HFFc6 (cell line): ENCODE measurements at regions not wholly inside any gene's neighbourhood (a gene's known extent, or its start where the extent isn't known, plus 50 kb on each side); places are given as distances from the start of the nearest gene placed in this dataset.

Experiments
- DNase-seq: peaks from one replicate; pipeline ENCODE4 v3.0.0-alpha.2; 2018
- H3K27ac Mint-ChIP-seq: 2 replicates; pipeline ENCODE4 v1.8.0; 2020; ENCODE audit warnings: mild to moderate bottlenecking, mixed read lengths
- H3K27me3 Mint-ChIP-seq: 2 replicates; pipeline ENCODE4 v1.8.0; 2021; ENCODE audit warnings: mild to moderate bottlenecking, moderate library complexity, mixed read lengths; ENCODE audit not compliant: insufficient read depth
- H3K36me3 Mint-ChIP-seq: 2 replicates; pipeline ENCODE4 v1.8.0; 2021; ENCODE audit warnings: low read depth, mixed read lengths
- H3K4me1 Mint-ChIP-seq: 2 replicates; pipeline ENCODE4 v1.8.0; 2020; ENCODE audit warnings: low read depth, mixed read lengths
- H3K4me3 Mint-ChIP-seq: 2 replicates; pipeline ENCODE4 v1.8.0; 2020; ENCODE audit warnings: mild to moderate bottlenecking, moderate library complexity, mixed read lengths
- H3K9me3 Mint-ChIP-seq: 2 replicates; pipeline ENCODE4 v1.8.0; 2020; ENCODE audit warnings: mild to moderate bottlenecking, mixed read lengths
- CTCF ChIP-seq: fragments of 200-600 bp; sonication (generic); IDR thresholded peaks from 2 replicates; pipeline ENCODE4 v1.5.0; 2021; ENCODE audit warnings: antibody characterized with exemption, mild to moderate bottlenecking

DNA sequence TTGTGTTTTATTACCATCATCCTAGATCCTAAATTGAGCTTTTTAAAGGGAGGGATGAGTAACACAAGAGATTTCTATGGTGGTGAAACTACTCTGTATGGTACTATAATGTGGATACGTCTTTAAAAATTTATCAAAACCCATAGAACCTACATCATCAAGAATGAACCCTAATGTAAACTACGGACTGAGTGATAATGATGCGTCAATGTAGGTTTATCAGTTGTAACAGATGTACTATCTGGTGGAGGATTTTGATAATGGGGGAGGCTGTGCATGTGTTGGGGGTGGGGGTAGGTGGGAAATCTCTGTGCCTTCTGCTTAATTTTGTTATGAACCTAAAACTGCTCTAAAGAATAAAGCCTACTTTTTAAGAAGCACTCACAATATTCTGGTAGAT lies 724.1 kb upstream of the SOX9 start:
- no peaks in the 10 kb centered on the region for H3K27me3 Mint-ChIP-seq
- no peak overlapping the region for H3K4me3 Mint-ChIP-seq
- H3K27ac Mint-ChIP-seq, result no peak overlapping the region
- no peak for DNase-seq
- no peaks in the 10 kb centered on the region for H3K36me3 Mint-ChIP-seq
- peaks cover 13% of the 10 kb centered on the region for H3K4me1 Mint-ChIP-seq
- no peaks in the 10 kb centered on the region for H3K9me3 Mint-ChIP-seq
- no peak for TF ChIP-seq CTCF

GRCh38 chr17:71398025-71398424 lies 722.8 kb upstream of the SOX9 start:
- H3K36me3 Mint-ChIP-seq, result no peaks in the 10 kb centered on the region

GRCh38 chr17:71398800-71399219 lies 722.0 kb upstream of the SOX9 start:
- no peak for DNase-seq
- peaks cover 10% of the 10 kb centered on the region for H3K4me1 Mint-ChIP-seq
- TF ChIP-seq CTCF, result no peak
- H3K27me3 Mint-ChIP-seq, result no peaks in the 10 kb centered on the region; the same call in 1 of the 2 replicates
- no peaks in the 10 kb centered on the region for H3K9me3 Mint-ChIP-seq
- H3K4me3 Mint-ChIP-seq, result no peak overlapping the region
- no peak overlapping the region for H3K27ac Mint-ChIP-seq
- H3K36me3 Mint-ChIP-seq, result no peaks in the 10 kb centered on the region

More at GRCh38 chr17:71398025-71398424, 722.8 kb upstream of the SOX9 start:
- Mint-ChIP-seq H3K9me3 (no peaks in the 10 kb centered on the region), H3K27me3 (no peaks in the 10 kb centered on the region), H3K4me3 (no peak overlapping the region), H3K27ac (no peak overlapping the region), H3K4me1 (peaks cover 15% of the 10 kb centered on the region)
- TF ChIP-seq CTCF, result no peak
- no peak for DNase-seq

DNA sequence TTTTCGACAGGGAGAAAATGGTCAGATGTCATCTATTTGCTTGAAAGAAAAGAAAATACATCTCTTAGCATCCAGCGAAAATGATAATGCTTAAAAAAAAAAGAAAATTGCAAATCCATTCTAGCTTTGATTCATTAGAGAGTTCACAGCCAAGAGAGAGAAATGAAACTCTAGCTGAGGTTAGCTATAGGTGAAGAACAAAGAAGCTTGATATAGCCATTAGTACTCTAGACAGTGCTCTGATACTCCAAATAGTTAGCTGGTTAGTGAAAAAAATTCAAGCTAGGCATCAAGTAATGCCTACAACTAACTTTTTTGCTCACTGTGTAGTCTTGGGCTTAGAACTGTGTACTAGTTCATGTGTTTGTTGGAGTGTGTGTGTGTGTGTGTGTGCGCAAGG lies 721.6 kb upstream of the SOX9 start:
- Mint-ChIP-seq H3K9me3 (no peaks in the 10 kb centered on the region), H3K27ac (no peak overlapping the region), H3K4me1 (peaks cover 10% of the 10 kb centered on the region), H3K4me3 (no peak overlapping the region), H3K27me3 (no peaks in the 10 kb centered on the region; the same call in 1 of the 2 replicates), H3K36me3 (no peaks in the 10 kb centered on the region)
- DNase-seq, result no peak
- no peak for TF ChIP-seq CTCF

GRCh38 chr17:71399649-71400048 lies 721.2 kb upstream of the SOX9 start:
- Mint-ChIP-seq H3K36me3 (no peaks in the 10 kb centered on the region), H3K27ac (no peak overlapping the region), H3K4me1 (peaks cover 10% of the 10 kb centered on the region), H3K4me3 (no peak overlapping the region), H3K9me3 (no peaks in the 10 kb centered on the region), H3K27me3 (no peaks in the 10 kb centered on the region; the same call in 1 of the 2 replicates)
- TF ChIP-seq CTCF, result no peak
- no peak for DNase-seq

DNA sequence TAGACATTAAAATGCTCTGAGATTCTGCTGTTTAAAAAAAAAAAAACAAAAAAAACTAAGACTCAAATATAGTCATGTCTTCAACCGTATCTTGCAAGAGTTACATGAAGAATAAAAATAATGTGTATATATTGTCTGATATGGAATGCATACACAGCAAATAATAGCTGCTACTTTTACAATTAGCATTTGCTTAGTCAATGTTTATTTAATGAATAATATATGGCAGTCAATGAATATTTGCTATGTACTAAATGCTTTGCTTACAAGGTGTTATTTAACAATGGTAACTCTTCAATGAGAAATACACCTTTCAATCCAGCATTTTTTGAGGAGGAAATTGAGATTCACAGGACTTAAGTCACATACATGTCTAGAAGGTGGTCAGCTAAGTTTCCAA lies 718.8 kb upstream of the SOX9 start:
- H3K9me3 Mint-ChIP-seq, result no peaks in the 10 kb centered on the region
- H3K27ac Mint-ChIP-seq, result no peak overlapping the region
- H3K36me3 Mint-ChIP-seq, result no peaks in the 10 kb centered on the region
- H3K27me3 Mint-ChIP-seq, result no peaks in the 10 kb centered on the region; the same call in 1 of the 2 replicates
- peaks cover 10% of the 10 kb centered on the region for H3K4me1 Mint-ChIP-seq
- no peak overlapping the region for H3K4me3 Mint-ChIP-seq
- no peak for TF ChIP-seq CTCF
- DNase-seq, result no peak
